Suppressor macrophage treated with lipopolysaccharide for 1 hour (primary cell): ENCODE measurements at regions not wholly inside any gene's neighbourhood (a gene's known extent, or its start where the extent isn't known, plus 50 kb on each side); places are given as distances from the start of the nearest gene placed in this dataset.

Experiments used
- DNase-seq, 3 donors: peaks; one replicate each; pipeline ENCODE4 v3.0.0-alpha.2; 2020 to 2022

DNA sequence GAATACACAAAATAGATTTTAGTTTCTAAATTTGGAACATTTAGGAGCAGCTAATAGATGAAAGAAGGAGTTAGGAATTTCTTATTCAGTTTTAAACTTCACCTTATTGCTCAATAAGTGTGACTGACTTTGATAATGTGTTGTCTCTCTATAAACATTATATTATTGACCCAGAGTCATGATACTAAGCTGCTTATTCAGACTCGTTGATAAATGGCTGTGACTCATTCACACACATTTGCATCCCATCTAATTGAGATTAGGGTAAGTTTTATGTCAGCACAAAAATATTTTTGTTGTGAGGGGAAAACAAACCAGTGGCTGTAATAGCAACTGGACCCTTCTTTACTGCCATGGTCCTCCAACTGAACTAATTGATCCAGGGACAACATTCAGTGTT is 137.6 kb downstream of the GOLIM4 start:
- DNase-seq, result no peak

DNA sequence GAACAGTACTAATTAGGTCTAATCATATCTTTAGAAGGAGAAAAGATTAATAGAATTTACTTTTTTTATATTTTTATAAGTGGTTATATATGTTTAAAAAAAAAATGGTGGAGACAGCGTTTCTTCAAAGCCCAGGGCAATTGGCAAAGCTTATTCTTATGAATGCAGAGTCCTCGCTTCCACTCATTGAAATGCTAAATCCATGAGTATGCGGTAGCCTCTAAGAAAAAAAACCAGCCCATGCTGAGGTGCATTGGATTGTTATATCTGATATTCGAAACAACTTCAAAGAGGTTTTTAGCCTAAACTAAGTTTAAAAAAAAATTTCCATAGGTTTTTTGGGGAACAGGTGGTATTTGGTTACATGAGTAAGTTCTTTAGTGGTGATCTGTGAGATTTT is 142.8 kb downstream of the GOLIM4 start:
- DNase-seq, result no peak

DNA sequence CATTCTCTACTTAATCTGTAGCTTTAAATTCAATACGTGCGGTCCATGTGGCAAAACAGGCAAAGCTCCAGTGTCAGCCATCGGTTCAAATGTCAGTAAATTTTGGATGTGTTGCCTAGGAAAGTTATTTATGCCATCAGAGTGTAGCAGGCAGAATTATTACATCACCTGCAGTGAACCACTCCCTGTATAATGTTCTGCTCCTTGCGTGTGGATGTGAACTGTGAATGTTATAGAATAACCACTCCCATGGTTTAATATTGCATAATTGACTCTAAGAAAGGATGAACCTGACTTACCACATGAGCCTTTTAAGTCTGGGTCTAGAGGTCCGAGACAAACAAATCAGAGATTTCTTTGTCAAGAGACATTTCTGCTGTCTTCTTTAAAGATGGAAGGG is 145.5 kb downstream of the GOLIM4 start:
- DNase-seq, result no peak

DNA sequence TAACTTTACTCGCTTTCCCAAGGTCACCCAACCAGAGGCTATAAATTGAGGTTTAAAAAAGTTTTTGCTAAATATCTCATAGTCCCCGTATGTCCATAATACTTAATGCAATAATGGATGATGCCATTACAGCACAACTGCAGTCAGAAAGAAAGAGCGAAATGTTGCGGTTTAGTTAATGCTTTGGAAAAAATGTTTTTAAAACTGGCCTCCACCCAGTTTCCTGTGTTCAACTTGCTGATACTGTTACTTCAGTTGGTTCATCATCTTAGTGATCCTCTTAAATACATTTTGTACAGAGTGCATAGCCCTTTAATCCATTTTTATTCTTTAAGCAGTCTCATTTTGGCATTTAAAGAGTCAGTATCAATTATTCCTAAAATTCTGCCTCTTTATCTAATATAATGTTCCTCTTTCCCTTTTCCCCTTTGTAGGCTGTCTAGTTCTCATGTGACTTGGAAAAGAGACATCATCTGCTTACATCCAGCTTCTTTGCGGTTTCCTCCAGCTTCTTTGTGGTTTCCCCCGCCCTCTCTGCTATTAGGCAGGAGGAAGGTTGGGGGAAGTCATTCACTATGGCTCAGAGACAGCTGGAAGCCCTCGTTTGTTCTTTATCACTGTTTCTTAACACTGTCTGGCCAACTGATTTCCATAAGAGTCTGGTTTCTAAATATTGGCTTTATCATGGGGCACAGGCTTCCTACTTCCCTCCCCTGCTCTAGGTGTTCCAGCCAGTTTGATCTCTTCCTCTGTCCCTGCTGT is 154.3 kb downstream of the GOLIM4 start:
- peak; percentile 91 to 95 (median 91) for DNase-seq

DNA sequence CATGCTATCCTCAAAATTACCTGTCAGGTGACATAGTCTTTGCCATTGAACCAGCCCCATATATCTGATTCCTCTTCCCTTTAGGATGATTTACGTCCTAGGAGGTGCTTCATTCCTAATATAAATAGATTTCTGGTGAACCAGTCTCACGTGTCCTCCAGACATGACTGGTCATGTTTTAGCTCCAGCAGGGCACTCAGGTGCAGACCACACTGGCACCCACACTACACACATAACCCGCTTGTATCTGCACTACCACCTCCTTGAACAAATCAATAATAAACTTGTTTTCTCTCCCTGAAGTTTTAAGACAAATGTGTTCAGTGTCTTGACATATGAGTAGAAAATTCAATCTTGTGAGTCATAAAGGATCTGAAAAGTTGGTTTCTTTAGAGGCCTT is 155.5 kb downstream of the GOLIM4 start:
- DNase-seq, result no peak

DNA sequence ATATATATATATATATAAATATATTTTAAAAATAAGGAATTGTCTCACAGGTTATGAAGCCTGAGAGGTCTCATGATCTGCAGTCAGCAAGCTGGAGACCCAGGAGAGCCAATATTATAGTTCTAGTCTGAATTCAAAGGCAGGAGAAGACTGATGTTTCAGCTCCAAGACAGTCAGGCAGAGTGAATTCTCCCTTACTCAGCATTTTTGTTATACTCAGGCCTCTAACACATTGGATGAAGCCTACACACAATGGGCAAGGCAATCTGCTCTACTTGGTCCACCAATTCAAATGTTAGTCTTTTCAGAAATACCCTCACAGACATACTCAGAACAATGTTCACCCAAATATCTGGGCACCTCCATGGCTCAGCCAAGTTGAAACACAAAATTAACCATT is 157.2 kb downstream of the GOLIM4 start:
- DNase-seq, result no peak

DNA sequence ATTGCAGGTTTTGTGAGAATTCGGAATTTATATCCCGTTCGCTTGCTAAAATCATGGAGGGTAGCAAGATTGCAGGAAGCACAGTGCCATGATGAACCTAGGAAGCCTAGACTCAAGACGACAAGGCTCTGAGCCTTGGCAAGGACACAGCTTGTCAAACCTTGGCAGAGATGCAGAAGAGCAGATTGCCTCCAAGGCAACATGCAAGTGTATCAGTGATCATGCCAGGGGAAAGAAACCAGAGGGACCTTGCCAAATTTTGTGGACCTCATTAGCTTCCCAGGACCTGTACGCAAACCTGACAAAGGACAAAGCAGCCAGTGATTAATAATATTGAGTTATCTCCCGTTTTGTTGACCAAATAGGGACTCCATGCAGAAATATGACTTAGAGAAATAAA is 159.7 kb downstream of the GOLIM4 start:
- DNase-seq, result no peak

DNA sequence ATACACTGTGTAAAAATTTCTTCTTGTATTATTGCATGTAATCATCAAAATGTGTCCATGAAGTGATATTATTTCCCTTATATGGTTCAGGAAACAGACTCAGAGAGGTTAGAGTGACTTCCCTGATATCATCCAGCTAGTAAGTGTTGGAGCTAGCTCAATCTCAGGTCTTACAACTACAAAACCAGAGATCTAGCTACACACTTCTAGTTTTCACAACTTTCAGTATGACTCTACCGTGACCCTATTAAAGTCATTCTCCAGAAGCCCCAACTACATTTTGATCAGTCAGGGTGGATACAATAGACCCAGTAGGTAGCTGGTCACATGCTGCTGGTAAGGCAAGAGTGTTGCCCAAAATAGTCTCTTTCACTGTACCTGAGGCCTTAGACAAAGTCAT is 165.3 kb downstream of the GOLIM4 start:
- no peak for DNase-seq

DNA sequence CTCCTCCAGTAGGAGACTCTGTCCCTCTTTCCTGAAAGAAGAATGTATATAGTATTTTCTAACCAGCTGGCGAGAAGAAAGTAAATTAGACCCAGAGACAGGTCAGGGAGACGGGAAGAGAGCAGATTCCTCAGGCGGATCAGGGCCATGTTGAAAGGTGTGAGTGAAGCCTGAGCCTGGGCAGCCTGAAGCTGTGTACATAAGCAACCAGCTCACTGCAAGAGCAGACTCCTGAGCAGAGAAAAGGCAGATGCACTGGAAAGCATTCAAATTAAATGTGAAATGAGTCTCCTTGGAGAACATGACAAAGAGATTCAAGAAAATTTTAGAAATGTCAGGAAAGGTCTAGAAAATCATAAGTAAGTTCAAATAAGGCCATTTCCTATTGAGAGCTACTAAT is 165.8 kb downstream of the GOLIM4 start:
- no peak for DNase-seq

DNA sequence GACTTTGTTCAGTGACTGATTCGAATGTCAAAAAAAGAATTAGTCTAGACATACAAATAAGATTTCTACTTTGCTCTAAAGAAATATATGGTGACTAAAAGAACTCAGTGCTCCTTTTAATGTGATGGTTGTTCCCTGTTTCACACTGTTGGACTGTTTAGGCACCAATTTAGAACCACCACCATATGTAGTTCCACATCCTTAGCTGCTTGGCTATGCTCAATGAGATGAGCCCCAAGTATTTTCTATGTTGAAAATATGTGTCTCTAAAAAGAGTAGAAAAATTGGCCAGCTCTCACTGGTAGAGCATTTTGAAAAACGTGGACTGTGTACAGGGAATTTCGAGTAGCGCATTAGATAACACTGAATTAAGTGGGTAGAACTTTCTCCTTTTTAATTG is 167.3 kb downstream of the GOLIM4 start:
- no peak for DNase-seq

DNA sequence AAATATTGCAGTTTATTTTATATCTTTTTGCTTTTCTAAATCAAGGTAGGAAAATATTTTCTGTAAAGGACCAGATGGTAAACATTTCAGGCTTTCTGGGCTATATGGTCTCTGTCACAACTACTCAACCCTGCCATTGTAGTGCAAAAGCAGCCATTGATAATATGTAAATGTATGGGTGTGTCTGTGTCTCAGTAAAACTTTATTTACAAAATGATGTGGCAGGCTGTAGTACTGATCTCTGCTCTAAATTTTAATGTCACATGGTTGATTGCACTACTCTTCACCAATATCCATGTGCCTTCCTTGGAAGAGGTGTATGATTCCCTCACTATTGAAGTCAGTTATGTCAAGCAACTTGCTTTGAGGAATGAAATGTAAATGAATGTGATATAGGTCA is 175.0 kb downstream of the GOLIM4 start:
- DNase-seq, result no peak

DNA sequence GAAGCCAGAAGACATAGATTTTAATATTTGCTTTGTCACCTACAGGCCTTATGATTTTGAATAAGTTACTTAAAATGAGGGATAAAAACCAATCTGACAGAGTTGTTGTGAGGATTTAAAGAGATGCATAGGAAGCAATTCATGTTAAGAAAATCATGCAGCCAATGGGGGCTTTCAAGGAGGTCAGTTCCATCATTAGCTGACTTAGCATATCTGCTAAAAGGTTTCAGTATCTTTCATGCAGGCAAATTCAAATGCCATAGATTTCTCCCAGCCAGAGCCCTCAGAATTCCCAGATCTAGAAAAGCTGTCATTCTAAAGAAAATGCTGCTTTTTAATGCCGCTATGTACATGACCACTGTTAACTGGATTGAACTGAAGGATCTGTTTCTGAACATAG is 176.1 kb downstream of the GOLIM4 start:
- no peak for DNase-seq

DNA sequence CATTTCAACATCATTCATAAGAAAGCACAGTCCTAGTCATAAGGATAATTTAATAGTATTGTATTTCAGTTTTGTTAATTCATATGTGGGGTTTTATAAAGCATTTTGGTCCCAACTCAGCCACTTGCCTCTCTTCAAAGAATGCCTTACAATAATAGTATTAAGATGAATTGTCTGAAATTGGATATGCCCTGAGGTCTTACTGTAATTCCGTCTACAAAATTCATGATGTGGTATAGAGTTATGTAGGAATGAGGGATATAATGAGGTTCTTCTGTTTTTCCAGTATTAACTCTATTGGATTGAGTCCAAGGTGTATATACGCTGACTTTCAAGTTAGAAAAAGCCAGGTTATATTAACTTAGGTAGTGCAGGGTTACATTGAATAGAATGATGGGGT is 177.0 kb downstream of the GOLIM4 start:
- no peak for DNase-seq

DNA sequence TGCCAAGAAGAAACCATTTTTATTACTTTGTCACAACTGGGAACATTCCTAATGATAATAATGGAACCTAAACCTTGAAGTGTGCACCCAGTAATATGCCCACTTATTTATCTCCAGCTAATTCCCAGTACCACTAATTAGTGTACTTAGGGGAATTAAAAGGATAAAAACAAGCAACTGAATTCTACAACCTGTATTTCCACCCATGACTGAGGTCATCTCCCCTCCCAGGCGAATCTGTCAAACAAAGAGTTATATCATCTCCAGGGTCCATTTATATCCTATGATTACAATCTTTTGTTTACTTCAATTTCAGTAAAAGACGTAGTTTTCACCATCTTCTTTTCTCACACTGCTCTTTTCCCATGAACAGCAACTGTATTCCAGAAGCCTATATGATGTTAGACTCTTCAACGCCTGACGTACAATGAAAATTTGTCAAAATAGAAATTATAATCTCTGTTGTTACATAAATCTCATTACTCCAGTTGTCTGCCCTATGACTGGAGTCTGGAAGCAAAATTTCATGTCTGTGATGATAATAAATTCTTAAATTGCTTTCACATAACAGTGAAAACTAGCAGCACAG is 177.6 kb downstream of the GOLIM4 start:
- DNase-seq, result no peak

DNA sequence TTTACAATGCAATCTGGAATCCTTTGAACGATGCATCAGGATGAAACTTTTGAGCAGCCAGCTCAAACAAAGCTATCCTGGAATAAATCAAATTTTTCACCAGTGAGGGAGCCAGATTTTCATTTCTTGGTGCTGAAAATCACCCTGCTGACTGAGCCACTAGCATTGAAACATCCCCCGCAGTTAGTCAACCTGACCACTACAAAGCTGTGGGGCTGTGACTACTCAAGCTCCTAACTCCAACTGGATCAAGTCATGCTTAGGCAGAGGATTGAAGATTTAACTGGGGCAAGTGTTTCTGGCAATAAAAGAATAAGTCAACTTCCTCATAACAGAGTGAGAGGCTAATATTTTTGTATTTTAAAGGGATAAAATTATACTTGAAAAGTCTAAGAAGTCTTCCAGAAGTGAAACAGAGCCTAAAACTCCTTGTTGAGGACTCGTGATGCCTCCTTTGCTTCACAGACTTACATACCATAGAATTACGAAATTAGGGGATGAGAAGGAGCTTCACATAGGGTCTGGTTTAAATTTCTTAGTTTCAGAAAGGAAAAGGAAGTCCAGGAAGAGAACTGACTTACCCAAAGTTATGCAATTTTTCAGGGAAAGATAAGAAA is 177.8 kb downstream of the SERPINI1 start:
- peak; percentile 73 to 80 (median 76) for DNase-seq

DNA sequence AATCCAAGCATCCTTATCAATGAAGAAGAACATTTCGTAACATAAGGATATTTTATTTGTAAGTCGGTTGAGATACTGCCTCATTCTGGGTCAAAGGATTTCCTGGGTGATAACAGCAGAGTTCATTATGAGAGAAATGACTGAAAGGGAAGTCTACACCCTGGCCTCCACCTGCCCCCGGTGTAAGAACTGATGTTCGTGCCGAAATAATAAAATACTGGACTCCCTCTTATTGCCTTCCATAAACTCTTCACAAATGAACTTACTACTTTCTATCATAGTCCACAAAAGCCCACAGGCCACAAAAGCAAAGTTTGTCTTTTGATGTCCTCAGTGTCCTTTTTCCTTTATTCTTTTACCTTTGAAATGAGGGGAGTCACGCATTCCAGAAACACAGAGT is 174.4 kb downstream of the SERPINI1 start:
- DNase-seq, result no peak

DNA sequence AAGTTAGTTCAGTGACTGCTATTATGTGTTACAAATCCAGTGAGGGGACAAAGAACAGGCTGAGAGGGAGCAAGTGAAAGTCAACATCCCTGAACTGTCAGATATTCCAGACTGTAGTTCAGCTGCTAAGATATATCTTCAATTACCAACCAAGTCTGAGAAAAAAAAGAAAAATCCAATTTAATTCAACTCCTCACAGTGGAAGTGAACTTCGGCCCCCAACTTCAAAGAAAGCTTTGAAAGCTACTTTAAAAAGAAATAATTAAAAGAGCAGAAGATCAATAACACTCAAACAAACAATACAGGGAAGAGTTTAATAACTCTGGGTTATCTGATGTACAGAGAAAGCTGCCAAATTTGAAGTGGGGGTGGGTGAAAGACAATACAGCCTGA is 174.0 kb downstream of the SERPINI1 start:
- DNase-seq, result no peak

DNA sequence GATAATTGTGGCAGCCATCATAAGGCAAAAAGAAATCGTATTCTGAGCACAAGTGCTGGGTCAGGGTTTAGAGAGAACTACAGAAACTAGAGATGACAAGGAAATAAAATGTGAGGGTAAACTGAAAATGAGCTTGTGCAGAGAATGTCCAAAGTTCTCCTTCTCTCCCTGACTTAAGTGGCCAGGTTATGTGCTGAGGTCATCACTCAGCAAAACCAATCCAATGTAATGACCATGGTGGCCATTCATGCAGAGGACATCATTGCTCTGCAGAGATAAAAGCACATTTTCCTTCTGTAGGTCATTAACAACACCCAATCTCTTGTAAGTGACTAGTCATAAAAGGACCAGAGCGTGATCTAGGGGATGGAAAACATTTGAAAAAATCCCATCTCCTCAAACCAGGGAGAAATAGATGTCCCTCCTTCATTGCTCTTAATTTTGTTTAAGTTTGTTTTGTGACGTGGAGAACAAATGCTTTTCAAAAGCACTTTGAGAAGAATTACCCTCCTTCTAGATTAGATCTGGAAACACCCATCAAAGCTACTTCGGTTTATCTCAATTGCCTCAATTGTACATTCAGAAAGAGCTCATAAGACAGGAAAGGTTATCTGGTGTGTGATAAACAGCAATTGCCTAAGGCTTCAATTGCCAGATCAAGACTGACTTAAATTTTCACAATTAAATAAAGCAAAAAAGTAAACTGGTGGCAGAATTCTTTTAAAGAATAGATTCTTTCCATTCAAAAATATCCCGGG is 173.4 kb downstream of the SERPINI1 start:
- no peak for DNase-seq

DNA sequence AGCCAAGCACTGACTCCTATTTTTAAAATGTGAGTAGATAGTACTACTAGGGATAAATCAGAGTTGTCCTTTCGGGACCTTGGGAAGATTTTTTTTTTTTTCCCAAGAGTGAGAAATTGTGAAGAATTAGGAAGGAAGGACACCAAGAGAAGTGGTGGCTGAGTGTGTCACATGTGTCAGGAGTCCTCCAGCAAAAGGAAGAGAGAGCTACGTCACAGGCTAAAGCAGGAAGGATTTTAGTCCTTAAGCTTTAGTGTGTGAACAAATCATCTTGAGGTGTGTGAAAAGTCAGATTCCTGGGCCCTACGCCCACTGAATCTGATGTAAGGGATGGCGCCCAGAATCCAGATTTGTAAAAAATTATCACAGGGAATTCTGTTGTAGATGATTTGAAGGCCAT is 172.7 kb downstream of the SERPINI1 start:
- DNase-seq, result peak in 1 of 3 donors; percentile 20

DNA sequence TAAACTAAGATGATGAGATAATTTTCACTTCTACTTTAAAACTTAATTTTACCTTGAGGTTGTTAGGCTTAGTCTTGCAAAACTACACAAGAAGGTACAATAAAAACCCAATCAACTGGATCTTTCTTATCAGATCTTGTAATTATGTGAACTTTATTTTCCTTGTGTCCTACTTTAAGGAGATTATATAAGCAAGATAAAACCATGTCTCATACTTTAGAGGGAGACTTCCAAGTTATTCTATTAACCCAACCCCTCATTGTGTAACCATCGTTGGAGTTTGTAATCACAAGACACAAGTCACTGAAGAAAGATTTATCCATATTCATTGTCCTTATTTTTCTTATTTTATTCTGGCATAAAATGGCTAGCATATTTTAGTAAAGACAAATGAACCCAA is 165.6 kb downstream of the SERPINI1 start:
- DNase-seq, result no peak

DNA sequence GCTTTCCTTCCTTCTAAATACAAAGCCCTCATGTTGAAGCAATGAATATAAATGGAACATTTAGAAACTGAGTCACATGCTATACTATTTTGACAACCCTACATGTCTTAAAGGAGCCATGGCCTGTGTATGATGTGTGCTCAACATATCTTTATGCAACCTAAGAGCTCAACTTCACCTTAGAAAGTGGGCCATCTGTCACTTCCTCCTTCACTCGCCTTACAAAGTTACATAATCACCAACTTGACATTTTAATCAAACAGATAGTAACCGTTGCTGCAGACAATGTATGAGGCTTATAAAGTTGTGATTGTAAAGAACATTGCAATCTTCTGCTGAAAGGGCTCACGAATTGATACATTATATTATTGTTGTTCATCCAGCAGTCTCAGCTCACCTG is 163.6 kb downstream of the SERPINI1 start:
- peak; percentile 19 to 56 (median 27) for DNase-seq

DNA sequence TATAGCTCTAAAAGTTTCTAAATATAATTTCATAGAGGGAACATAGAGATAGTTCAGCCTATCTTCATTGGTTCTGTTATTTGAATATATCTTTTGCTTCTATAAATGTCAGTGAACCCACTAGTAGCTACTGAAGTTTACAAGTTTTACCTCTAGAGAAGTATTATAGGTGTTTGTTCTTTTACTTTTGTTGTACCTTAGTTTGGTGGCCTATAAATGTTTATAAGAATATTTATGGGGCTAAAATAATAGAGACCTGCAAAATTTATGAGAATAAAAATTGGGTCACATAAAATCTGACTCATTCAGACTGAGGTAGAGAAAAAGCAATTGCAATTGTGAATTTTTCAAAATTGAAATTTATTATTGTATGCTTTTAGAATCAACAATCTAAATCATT is 162.6 kb downstream of the SERPINI1 start:
- no peak for DNase-seq

DNA sequence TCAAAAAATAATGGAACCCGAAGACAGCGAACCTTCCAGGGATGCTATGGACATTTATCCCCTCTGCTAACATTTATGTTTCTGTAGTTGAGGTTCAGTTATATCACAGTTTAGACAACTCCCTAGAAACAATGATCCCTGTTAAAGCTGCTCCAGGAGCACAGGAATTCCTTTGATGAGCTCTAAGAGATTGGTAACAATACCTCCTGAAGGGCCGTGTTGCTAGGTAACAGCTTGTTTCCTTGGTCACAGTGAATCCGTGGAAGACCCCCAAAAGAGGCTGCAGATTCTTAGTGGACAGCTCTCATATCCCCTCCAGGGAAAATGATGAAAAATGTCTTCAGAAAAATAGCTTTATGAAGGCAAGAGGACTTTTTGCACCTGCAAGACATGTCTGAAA is 160.2 kb downstream of the SERPINI1 start:
- no peak for DNase-seq

DNA sequence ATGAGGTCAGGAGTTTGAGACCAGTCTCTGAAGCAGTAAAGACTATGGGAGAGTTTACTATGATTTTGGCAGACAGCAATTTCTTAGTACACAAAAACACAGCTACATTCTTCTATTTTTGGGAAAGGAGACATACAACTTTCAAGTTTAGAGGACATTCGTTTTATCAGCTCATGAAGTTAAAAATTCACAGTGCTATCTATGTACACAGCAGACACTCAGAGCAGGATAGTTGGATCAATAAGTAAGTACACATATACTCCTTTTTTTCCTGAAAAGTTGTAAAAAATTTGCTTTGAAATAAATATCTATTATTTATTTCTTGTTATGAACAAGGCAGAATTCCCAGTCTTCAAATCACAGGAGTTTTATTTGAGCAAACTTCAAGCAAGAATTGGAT is 159.7 kb downstream of the SERPINI1 start:
- no peak for DNase-seq
